NCI-H187 (cell line): ENCODE measurements at regions not wholly inside any gene's neighbourhood (a gene's known extent, or its start where the extent isn't known, plus 50 kb on each side); places are given as distances from the start of the nearest gene placed in this dataset.

Source experiments
- DNase-seq, 2 experiments: peaks; one replicate each; lab custom pipeline; 2025; lab: John Stamatoyannopoulos, UW

DNA sequence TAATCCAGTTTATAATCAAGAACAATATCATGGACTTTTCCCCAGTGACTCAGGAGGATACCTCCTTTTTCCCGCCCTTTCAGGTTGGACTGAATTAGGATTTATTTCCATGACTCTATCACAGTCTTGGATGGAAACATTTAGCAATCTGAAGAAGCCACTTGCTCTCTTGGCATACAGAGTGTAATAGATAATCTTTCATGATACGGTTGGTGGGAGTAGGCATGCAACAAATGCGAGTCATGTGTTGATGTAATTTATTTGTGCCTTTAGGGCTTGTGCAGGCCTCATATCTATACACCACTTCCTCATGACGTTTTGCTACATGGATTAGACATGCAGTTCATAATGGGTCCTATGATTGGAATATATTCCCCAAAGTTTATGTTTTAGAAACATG is 54.2 kb upstream of the MCTP2 start:
- DNase-seq = no peak

DNA sequence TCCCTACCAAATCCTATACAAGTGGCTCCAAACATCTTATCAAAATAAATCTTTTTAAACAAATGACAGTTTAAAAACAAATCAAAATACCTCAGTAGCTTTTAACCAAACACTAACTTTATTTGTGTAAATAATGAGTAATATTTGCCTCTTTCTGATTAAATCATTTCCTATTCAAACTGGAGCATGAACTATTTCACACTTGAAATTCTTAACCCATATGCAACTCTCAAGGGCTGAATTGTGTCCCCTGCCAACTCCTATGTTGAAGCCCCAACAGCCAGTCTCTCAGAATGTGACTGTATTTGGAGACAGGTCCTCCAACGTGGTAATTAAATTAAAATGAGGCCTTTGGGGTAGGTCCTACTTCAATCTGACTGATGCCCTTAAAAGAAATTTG is 55.9 kb upstream of the MCTP2 start:
- DNase-seq = no peak

DNA sequence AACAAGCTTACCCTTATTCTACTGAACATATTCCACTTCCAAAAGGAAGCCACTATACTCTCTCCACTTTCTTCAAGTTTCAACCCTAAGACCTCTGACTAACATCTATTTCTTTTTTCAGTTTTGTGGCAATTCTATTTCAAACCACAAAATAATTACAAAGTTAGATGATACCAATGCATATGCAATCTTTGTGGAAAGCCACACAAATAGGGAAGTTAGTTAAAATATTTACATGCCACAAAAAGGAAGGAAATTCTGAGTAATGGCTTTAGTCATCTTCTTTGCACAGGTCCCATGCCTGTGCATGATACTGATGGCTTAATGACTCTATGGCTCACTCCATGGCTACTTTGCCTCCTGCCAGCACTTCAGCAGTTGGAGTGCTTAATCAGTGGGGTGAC is 57.0 kb upstream of the MCTP2 start:
- no peak for DNase-seq

DNA sequence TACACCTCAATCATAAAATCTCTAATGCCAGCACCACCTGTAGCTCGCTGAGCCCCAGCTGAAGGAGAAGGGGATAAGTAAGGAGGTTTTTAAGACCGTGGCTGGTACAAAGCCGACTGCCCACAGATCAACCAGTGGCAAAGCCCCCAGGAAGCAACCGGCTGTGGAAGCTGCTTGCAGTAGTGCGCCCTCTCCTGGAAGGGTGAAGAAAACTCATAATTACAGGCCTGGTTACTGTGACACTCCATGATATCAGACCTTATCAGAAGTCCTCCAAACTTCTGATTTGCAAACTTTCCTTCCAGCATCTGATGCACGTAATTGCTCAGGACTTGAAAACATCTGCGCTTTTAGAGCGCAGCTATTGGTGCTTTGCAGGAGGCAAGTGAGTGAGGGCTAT is 63.1 kb upstream of the MCTP2 start:
- no peak for DNase-seq

DNA sequence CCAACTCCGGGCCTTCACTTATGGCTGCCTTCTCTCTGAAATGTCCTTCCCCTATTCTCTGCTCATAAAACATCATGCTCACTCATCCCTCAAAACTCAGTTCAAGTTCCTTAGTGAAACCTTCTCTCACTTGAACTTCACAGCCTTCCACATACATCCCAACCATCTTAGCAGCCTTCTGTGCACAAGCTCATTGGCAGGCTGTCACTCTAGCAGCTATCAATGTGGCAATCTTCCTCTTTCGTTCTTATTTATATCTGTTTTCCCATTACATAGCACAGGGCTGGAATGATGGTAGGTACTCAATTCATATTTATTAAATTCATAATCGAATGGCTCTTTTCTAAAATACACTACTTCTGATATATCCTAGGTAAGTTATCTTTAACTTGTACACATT is 66.4 kb upstream of the MCTP2 start:
- DNase-seq = no peak

DNA sequence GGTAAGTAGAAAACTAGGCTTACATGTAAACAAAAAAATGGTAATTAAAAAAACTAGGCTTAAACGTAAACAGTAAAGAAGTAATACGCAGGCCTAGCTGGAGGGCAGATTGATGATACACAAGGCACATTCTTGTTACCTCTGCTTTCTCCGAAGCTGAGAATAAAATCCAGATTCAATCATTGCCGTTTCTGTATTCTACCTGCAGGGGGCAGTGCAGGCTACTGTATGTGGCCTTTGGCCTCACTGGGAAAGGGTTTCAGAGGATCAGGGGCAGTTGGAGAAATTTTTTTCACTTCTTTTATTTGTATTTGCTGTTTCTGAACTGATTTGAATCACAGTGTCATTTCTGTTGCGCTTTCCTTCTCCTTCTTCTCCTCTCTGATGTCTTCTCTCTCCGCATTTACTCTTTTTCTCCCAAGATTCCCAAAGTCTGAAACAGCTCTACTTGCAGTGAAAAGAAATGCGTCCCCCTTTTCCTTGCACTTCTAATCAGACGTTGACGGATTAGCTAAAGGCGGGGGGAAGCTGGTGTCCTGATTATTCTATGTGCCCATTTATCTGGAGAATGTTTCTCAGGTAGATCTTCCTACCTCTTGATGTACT is 67.1 kb upstream of the MCTP2 start:
- DNase-seq = peak; percentile 5 to 9

DNA sequence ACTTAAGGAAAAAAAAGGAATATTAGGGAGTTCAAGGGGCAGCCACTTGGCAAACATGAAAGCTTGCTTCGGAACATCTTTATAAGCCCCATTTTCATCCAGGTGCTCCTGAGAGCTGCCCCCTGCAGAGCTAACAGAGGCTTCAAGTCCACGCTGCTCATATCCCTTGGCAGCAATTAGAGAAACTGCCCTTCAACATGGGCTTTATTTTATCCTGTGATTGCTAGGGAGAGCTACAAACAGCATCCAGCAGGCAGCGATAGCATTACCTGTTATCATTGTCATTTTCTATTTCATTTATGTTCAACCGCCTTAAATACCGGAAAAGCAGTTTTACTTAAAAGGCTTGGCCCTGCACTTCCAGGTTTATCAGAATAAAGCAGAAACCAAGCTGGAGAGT is 68.4 kb upstream of the MCTP2 start:
- DNase-seq = no peak

DNA sequence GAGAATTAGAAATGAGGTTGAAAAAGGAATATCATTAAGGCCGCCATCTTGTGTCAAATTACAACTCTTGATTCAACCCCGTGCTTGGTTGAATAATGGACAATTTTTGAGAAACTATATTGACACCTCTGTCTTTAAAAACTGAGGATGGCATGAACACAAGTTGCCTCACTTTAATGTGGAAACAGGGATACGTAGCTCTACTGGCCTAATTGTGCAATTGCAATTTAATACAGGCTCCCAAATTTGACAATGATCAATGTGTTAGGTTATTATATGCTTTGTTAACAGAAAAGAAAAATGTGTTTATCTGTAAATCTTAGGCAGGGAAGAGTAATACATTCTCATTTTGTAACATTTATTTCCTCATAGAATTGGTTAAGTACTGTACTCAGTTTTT is 77.1 kb upstream of the MCTP2 start:
- no peak for DNase-seq

DNA sequence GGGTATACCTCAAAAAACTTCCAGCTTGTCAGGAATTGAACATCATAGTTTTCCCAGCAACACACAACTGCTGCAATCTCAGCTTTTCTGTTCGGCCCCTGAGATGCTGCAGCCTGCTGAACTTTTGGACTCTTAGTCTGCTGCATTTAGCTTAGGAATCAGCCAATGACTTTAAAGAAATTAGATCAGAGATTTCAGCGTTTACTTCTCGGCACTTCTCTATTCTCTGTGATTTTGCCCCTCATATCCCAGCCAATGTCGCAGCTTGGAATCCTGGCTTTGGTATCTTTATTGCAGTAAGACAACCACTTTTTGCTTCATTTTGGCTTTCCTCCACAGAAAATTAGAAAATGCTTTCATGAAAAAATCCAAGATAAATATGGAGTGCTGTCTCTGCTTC is 86.3 kb upstream of the MCTP2 start:
- no peak for DNase-seq

DNA sequence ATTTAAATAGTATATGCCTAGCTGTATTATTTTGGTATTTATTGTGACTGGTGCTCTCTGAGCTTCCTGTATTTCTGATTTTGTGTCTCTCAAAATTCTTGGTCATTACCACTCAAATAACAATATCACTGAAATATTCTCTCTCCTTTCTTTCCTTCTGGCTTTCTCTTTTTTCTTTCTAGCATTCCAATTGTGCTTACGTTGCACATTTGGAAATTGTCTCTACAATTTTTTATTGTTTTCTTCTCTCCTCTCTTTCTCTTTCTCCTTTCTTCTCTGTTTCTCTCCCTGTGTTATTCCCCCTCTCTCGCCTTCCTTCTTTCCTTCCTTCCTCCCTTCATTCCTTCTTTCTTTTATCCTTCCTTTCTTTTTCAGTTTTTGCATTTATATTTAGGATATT is 89.6 kb upstream of the MCTP2 start:
- DNase-seq = no peak

DNA sequence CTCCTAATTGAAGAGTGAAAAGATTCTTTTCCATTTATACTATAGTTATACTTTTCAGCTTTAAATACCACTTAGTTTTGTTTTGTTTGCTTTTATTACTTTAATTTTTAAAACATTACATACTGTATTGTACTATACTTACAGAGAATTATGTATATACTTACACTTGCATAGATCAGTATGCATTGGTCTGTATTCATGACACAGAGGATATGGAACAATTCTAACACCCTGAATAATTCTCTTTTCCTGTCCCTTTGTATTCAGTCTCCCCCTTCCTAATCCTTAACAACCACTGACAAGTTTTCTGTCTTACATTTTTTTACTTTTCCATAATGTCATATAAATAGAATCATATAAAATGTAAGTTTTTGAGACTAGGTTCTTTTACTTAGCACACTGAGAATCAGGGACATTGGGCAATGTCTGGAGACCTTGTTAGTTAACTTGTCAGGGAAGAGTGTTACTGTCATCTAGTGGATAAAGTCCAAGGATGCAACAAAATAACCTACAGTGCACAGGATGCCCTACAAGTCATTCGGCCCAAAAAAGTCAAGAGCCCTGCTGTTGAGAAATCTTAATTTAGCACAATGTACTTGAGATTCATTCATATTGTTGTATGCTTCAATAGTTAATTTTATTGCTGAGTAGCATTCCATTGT is 95.7 kb upstream of the MCTP2 start:
- no peak for DNase-seq

DNA sequence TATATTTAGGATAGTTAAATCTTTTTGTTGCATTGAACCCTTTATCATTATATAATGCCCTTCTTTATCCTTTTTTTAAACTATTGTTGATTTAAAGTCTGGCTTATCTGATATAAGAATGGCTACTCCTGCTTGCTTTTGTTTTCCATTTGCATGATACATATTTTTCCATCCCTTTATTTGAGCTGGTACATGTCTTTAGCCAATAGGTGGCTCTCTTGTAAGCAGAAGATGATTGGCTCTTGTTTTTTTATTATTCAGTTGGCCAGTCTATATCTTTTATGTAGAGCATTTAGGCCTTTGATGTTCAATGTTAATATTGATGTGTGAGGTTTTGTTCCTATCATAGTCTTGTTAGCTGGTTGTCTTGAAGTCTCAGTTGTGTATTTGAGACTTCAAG is 99.5 kb upstream of the MCTP2 start:
- no peak for DNase-seq

DNA sequence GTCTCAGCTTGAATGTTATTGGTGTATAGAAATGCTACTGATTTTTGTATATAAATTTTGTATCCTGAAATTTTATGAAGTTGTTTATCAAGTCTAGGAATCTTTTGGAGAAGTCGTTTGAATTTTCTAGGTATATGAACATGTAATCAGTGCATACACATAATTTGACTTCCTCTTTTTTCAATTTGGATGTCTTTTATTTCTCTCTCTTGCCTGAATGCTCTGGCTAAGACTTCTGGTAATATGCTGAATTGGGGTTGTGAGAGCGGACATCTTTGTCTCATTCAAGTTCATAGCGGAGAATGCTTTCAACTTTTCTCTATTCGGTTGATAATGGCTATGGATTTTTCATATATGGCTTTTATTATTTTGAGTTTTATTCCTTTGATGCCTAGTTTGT is 100.9 kb upstream of the MCTP2 start:
- no peak for DNase-seq

DNA sequence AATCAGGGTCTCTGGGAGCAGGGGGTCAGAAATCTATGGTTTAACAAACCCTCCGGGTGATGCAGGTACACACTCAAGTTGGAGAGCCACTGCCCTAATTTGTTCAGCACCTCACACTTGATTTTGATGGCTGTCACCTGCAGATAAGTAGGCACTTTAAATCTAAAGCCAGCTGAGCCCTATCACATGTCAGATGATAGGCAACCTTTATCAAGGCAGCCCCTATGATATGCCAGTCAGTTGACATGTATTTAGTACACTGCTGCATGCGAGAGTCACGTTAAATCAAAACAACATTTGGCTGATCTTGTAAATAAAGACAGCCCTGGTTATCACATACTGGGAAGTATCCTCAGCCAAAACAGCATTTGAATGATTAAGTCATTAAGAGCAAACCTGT is 104.4 kb upstream of the MCTP2 start:
- no peak for DNase-seq

DNA sequence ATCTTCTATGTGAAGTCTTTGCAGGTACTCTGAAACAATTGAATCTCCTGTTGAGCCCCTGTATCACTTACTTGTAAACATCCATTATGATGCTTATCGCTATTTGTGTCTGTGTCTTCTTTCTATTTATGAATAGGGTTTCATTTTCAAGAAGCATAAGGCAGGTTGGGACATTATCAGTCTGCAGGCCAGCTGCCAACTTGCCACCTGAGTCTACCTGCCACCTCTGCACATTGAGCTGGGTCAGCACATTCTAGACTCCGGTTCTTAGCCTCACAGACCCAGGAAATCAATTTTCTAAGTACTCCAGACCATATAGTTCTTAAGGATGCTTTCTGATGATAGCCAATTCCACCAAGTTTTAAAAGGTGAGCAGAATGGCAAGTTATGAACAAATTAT is 105.7 kb upstream of the MCTP2 start:
- DNase-seq = no peak

DNA sequence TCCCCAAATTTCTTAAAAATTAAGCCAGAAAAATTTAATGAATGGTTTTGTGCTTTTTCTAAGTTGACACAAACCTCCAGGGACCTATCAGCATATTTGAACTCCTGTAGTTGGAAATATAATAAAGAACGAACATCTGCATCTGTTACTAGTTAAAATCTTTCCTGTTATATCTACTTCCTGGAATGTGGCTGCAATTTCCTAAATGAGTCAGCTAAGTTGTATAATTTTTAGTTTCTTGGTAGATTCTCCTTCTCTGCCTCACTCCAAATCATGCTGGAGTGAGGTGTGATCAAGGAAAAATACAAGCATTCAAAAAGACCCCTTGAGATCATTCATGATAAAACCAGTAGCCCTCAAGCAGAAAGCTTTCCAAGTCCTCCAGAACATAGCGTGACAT is 106.2 kb upstream of the MCTP2 start:
- DNase-seq = no peak

DNA sequence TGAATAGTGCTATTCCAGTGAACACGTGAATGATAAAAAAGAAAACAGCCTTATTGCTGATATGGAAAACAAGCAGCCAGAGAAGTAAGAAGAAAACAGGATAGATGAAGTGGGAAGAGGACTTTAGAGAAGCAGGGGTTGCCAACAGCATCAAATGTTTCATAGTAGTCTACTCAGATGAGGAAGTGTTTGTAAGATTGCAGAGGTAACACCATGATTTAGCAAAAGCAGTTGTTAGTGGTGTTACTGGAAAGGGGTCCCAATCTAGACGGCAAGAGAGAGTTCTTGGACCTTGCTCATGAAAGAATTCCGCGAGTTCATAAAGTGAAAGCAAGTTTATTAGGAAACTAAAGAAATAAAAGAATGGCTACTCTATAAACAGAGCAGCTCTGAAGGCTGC is 108.8 kb upstream of the MCTP2 start:
- DNase-seq = no peak

DNA sequence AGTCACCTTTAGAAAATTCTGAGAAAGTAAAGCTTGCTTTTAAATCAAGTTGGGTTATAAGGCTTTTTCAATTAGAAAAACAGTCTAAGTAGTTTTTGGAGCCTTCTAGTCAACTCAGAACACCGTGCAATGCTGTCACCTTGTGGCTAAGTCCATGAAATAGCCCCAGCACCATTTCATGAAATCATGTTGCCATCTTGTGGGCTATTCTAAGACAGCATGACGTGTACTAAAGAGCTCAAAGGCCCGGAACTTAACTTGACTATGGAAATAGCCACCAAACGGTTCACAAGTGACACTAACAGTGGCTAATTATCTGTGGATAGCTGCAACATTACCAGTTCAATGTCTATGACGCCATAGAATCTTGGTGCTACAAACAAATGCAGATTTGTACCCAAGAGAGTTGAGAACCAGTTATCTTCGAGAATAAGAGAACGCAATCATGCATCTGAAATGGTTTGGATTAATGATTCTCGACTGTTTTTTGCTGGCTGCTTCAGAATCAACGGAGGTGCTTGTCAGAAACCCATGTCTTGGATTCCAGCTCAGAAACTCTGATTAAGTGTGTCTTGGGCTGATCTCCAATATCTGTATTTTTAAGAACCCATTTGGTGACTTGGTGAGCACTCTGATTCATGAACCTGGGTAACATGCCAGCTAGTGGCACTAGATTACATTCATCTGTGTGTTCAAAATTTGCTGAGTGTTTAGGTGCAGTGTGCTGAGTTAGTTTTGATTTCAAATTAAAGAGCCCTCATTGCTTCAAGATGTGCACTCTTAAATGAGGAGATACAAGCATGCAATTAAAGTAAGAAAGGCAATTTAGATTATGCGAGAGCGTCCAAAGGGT is 111.2 kb upstream of the MCTP2 start:
- peak; percentile 27 to 45 for DNase-seq

DNA sequence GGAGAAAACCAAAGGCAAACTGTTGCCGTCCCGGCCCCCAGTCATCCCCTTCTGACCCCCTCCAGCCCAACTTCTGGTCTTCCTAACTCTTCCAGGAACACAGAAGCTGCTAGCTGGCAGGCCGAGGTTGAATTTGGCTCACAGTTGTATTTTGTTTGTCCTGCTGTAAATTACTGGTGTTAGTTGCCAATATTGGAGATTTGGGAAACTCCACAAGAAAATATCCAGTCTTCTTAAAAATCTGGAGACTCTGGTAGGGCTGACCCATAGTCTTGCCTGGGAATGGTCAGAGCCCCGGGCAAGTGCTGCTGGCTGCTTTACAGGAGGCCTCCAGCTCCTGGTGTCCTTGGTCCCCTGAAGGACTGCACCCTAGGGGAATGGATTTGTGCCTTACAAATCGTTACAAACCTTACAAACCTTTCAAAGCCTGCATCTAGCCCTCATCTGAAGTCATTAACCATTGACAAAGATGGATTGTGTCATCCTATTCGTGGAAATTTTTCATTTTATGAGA is 112.0 kb upstream of the MCTP2 start:
- no peak for DNase-seq

DNA sequence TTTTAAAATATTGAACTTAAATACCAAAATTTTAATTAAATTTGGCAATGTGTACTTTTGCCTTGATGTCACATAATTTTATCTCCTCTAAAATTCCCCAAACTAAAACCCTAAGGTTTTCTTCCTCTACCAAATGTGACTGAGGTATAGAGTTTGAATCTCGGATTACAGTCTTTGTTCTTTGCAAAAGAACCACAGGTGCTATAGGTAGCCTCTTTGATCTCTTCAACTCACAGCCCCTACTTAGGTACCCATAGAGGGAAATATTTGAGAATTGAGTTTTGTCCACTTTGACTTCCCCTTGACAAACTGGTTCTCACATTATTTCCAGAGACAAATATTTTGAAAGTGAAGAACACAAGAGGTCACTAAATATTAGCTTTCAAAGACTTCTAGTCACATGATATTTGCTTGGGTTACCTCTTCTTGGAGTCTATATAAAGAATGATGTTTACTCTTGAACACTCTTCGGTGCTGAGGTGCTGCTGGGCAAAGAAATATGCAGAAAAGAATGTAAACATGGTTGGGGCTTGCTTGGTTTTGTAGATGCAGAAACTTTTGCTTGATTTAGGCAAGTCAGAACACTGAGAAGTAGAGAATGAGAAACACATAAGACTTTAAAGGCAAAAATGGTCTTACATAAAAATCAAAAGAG is 120.8 kb upstream of the MCTP2 start:
- DNase-seq = no peak

DNA sequence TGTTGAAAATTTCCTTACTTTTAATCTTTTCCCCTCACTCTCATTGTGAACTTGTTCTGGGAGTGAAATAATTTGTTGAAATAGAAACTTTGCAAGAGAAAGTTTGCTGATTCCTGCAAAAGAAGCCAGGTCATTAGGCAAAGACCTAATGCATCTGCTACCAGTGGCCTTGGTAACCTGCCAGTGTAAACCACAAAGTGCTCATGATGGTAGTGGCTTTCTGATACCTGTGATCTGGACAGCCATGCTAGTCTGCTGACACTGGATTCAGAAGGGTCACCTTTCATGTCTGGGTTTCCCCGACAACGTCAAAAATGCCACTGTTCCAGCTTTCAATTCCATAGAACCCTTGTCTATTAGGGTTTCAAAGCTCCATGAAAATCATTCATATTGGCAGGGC is 123.7 kb upstream of the MCTP2 start:
- DNase-seq = no peak

DNA sequence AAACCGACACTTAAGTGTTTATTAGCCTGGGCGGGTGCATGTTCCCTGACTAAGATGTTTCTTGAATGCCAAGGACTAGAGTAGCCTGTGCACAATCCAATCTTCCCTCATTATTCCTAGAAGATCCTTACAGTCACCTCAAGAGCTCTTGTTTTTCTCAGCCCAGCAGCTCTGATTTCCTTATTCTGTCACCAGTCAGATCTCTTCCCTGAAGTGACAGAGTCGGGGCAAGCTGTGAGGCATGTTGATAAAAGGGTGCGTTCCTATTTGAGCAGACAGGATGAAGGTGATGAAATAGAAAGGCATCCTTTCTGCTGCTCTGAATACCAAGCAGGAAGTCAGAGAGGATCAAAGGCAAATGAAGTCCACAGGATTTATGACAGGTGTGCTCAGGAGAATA is 125.6 kb upstream of the MCTP2 start:
- no peak for DNase-seq

DNA sequence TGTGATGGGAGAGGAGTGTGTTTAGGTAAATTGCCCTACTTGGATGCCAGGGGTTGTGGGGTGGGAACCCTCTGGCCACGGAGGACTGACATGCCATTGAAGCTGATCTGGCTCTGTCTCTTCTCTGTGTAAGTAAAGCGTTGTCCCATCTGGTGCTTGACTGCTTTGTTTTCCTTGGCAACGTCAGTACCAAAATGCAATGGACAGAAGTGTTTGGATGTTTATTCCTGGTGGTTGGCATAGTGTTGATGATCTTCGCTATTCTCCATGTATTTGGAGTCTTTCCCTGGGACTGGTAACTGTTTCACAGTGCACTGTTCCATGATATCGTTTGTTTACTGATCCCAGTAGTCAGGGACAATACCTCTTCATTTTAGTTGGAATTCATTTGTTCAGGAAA is 130.5 kb upstream of the MCTP2 start:
- no peak for DNase-seq
